HUES6 (cell line): ENCODE measurements at regions not wholly inside any gene's neighbourhood (a gene's known extent, or its start where the extent isn't known, plus 50 kb on each side); places are given as distances from the start of the nearest gene placed in this dataset.

ENCODE experiments used
- H3K27ac ChIP-seq: 2 replicates; pipeline ENCODE4 v1.7.0; 2013; ENCODE audit warnings: low read depth, mild to moderate bottlenecking, low read length, inconsistent platforms
- H3K27me3 ChIP-seq: 2 replicates; pipeline ENCODE4 v1.6.1; 2013; ENCODE audit warnings: low read length; ENCODE audit not compliant: control insufficient read depth, insufficient read depth
- H3K36me3 ChIP-seq: 2 replicates; pipeline ENCODE4 v1.6.1; 2013; ENCODE audit warnings: low read length; ENCODE audit not compliant: control insufficient read depth, insufficient read depth
- H3K4me1 ChIP-seq: 2 replicates; pipeline ENCODE4 v1.6.1; 2013; ENCODE audit warnings: low read length; ENCODE audit not compliant: control insufficient read depth, insufficient read depth
- H3K4me3 ChIP-seq: 2 replicates; pipeline ENCODE4 v1.5.1; 2013; ENCODE audit warnings: low read depth, low read length
- H3K9ac ChIP-seq: one replicate; pipeline ENCODE4 v1.6.1; 2013; ENCODE audit warnings: mild to moderate bottlenecking, low read length
- H3K9me3 ChIP-seq: 2 replicates; pipeline ENCODE4 v1.6.1; 2013; ENCODE audit warnings: low read depth, low read length; ENCODE audit not compliant: control insufficient read depth, insufficient read depth

- no peaks in the 10 kb centered on the region for H3K36me3 ChIP-seq
- H3K9me3 ChIP-seq = no peaks in the 10 kb centered on the region
- H3K27ac ChIP-seq = no peak overlapping the region
- H3K4me1 ChIP-seq = peaks cover 5% of the 10 kb centered on the region; the same call in 1 of the 2 replicates
- no peaks in the 10 kb centered on the region for H3K27me3 ChIP-seq
- no peak overlapping the region for H3K4me3 ChIP-seq
- no peak overlapping the region for H3K9ac ChIP-seq
These were observed 75.4 kb upstream of the CLDN14 start for GRCh38 chr21:36555199-36555800.

GRCh38 chr21:36557316-36557715 lies 77.4 kb upstream of the CLDN14 start:
- Histone ChIP-seq H3K4me3 (no peak overlapping the region), H3K27ac (no peak overlapping the region), H3K36me3 (no peaks in the 10 kb centered on the region), H3K9ac (no peak overlapping the region), H3K4me1 (no peaks in the 10 kb centered on the region), H3K9me3 (no peaks in the 10 kb centered on the region), H3K27me3 (no peaks in the 10 kb centered on the region)

DNA sequence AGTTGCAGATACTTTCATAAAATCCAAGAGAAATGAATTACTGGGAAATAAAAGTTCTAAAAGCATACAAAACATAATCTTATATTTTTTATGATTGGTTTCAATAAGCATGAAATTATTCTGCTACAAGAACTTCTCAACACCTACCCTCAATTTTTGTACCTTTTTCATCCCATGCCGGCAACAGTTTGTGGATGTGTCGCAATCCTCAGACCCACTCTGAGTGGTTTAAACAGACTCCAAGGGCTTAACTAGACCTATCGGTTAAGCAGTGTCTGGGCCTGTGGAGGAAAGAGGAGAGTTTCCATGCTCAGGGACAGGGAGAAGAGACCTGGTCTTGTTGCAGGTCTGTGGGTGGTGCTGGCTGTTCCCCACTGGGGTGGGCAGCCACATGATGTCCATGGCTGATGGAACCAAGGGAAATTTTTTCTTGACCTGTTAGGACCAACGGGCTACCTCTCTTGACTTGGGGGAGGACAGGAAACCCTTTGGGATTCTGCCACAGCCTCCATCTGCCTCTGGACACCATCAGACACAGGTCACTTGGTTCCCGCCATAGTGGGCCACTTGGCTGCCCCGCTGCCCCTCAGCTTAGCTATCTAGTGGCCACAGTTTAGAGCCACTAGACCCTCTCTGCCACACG lies 81.1 kb upstream of the CLDN14 start:
- no peak overlapping the region for H3K27ac ChIP-seq
- H3K4me3 ChIP-seq = no peak overlapping the region
- no peaks in the 10 kb centered on the region for H3K36me3 ChIP-seq
- H3K27me3 ChIP-seq = no peaks in the 10 kb centered on the region
- H3K9ac ChIP-seq = no peak overlapping the region
- no peaks in the 10 kb centered on the region for H3K4me1 ChIP-seq
- peaks cover 8% of the 10 kb centered on the region for H3K9me3 ChIP-seq

DNA sequence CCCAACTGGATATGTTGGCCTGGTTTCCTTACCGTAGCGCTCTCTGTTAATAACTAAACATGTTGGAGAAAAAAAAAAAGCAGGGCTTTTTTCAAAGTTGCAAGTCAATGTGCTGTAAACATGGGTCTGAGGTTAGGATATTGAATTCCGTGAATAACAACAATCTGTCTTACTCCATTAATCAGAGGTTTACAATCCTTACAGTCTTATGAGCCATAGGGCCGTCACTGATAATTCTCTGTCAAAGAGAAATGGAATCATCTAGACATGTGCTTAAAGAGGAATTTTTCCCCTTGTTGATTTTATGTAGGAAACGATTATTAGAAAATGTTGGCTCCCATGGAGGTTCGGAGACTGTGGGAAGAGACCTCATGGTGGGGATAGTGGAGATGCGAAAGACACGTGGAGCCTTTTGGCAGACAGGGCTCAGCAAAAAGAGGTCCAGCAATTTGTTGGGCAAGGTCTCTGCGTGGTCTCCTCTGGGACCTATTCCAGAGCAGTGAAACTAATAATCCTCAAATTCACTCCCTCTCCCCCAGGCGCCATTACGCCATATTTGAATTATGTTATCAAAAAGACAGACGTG lies 83.5 kb upstream of the CLDN14 start:
- Histone ChIP-seq H3K27me3 (no peaks in the 10 kb centered on the region), H3K4me1 (no peaks in the 10 kb centered on the region)

DNA sequence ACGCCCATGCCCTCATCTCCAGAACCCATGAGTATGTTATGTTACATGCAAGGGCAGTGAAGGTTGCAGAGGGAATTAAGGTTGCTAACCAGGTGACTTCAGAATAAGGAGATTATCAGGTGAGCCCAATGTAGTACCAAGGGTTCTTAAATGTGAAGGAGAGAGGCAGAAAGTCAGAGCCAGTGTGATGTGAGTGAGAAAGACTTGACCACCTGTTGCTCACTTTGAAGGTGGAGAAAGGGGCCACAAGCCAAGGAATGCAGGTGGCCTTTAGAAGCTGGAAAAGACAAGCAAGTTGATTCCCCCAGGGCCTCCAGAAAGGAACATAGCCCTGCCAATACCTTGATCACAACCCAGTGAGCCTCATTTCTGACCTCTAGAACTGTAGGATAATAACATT lies 84.7 kb upstream of the CLDN14 start:
- Histone ChIP-seq H3K27me3 (no peaks in the 10 kb centered on the region), H3K4me3 (no peak overlapping the region), H3K9me3 (peaks cover 8% of the 10 kb centered on the region), H3K4me1 (no peaks in the 10 kb centered on the region), H3K27ac (no peak overlapping the region), H3K9ac (no peak overlapping the region), H3K36me3 (no peaks in the 10 kb centered on the region)

More for the DNA sequence above, 83.5 kb upstream of the CLDN14 start:
- no peak overlapping the region for H3K9ac ChIP-seq
- no peak overlapping the region for H3K27ac ChIP-seq
- H3K36me3 ChIP-seq = no peaks in the 10 kb centered on the region
- H3K9me3 ChIP-seq = peaks cover 8% of the 10 kb centered on the region
- no peak overlapping the region for H3K4me3 ChIP-seq

DNA sequence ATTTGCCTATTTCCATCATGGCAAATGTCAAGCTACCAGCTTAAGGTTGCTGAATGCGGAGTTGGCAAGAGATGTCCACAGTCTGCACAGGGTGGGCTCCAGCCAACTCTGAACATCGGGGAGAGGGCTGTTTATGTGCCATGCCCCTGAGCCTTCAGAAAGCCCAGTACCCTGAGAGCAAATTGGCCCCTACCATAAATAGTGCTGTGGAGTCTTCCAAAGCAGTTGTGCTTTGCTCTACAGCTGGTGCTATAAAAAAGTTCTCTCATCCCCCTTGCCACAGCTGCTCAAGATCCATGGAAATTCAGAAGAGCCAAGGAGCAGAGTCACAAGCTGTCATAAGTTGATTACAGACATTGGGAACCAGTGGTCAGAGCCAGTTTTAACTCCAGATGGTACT lies 85.6 kb upstream of the CLDN14 start:
- peaks cover 8% of the 10 kb centered on the region for H3K9me3 ChIP-seq

GRCh38 chr21:36566644-36567043 lies 86.7 kb upstream of the CLDN14 start:
- H3K4me3 ChIP-seq = no peak overlapping the region
- H3K36me3 ChIP-seq = no peaks in the 10 kb centered on the region
- H3K9ac ChIP-seq = no peak overlapping the region
- no peaks in the 10 kb centered on the region for H3K4me1 ChIP-seq
- no peaks in the 10 kb centered on the region for H3K27me3 ChIP-seq
- H3K27ac ChIP-seq = no peak overlapping the region
- H3K9me3 ChIP-seq = peaks cover 8% of the 10 kb centered on the region

More for the DNA sequence above, 85.6 kb upstream of the CLDN14 start:
- no peaks in the 10 kb centered on the region for H3K36me3 ChIP-seq
- H3K27me3 ChIP-seq = no peaks in the 10 kb centered on the region
- no peak overlapping the region for H3K27ac ChIP-seq
- H3K4me1 ChIP-seq = no peaks in the 10 kb centered on the region
- no peak overlapping the region for H3K9ac ChIP-seq
- H3K4me3 ChIP-seq = no peak overlapping the region

GRCh38 chr21:36567216-36567885 lies 87.4 kb upstream of the CLDN14 start:
- Histone ChIP-seq H3K4me3 (no peak overlapping the region), H3K4me1 (no peaks in the 10 kb centered on the region), H3K9ac (no peak overlapping the region), H3K27ac (no peak overlapping the region), H3K36me3 (no peaks in the 10 kb centered on the region), H3K27me3 (no peaks in the 10 kb centered on the region), H3K9me3 (peaks cover 8% of the 10 kb centered on the region)

DNA sequence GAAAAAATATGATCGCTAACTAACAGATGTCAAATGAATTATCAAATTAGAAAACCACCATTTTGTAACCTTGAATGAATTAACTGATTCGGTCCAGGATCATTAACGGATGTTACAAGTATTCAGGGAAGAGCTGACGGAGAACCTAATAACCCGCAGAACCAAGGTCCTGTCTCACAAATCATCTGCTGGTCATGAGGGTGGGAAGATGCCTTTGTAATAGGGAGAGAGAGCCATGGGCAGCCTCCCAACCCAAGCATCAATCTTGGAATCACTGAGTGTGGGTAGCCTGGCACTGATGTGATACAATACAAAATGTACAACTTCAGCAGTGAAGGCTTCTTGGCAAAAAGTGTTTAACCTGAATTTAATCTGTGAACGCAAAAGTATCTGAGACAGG lies 89.6 kb upstream of the CLDN14 start:
- H3K36me3 ChIP-seq = no peaks in the 10 kb centered on the region
- no peak overlapping the region for H3K4me3 ChIP-seq
- no peaks in the 10 kb centered on the region for H3K27me3 ChIP-seq
- H3K4me1 ChIP-seq = no peaks in the 10 kb centered on the region
- no peak overlapping the region for H3K27ac ChIP-seq
- no peak overlapping the region for H3K9ac ChIP-seq
- H3K9me3 ChIP-seq = peaks cover 7% of the 10 kb centered on the region

GRCh38 chr21:36571556-36571955 lies 91.6 kb upstream of the CLDN14 start:
- Histone ChIP-seq H3K27me3 (no peaks in the 10 kb centered on the region), H3K4me1 (no peaks in the 10 kb centered on the region), H3K4me3 (no peak overlapping the region), H3K9ac (no peak overlapping the region), H3K9me3 (no peaks in the 10 kb centered on the region), H3K27ac (no peak overlapping the region), H3K36me3 (no peaks in the 10 kb centered on the region)

DNA sequence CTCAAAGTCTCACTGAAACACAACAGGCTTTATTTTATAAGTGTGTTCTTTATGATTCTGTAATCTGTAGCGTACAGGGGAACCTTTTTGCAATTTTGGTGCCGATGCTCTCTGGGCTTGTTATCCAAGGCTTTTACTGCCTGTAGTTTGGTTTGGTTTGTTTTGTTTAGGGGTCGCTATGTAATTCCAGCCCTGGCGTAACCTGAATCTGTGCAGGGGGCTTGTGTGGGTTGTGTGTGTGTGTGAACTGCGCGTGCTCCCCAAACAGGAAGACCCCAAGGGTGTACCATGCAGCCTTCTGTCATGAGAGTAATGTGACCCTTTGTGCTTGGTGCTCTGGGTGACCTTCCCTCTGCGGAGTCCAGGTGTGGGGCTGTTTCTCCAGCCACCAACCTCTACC lies 92.1 kb upstream of the CLDN14 start:
- no peaks in the 10 kb centered on the region for H3K27me3 ChIP-seq
- H3K36me3 ChIP-seq = no peaks in the 10 kb centered on the region
- no peaks in the 10 kb centered on the region for H3K4me1 ChIP-seq
- no peak overlapping the region for H3K9ac ChIP-seq
- H3K9me3 ChIP-seq = no peaks in the 10 kb centered on the region
- H3K4me3 ChIP-seq = no peak overlapping the region
- no peak overlapping the region for H3K27ac ChIP-seq
